Pons (tissue), 1 donor: ENCODE measurements at regions not wholly inside any gene's neighbourhood (a gene's known extent, or its start where the extent isn't known, plus 50 kb on each side); places are given as distances from the start of the nearest gene placed in this dataset.

Experiments used
- DNase-seq: peaks from one replicate; pipeline ENCODE4 v3.0.0-alpha.2; 2016; ENCODE audit warnings: low spot score

GRCh38 chr13:34810996-34811395 lies 131.1 kb upstream of the NBEA start:
- DNase-seq = no peak

GRCh38 chr13:34815526-34815925 lies 126.5 kb upstream of the NBEA start:
- DNase-seq = no peak

- DNase-seq = peak; percentile 24
These were observed 125.7 kb upstream of the NBEA start for GRCh38 chr13:34816245-34816884.

- DNase-seq = no peak
These were observed 125.0 kb upstream of the NBEA start for GRCh38 chr13:34816908-34817665.

- DNase-seq = no peak
These were observed 119.4 kb upstream of the NBEA start for GRCh38 chr13:34822650-34823049.

DNA sequence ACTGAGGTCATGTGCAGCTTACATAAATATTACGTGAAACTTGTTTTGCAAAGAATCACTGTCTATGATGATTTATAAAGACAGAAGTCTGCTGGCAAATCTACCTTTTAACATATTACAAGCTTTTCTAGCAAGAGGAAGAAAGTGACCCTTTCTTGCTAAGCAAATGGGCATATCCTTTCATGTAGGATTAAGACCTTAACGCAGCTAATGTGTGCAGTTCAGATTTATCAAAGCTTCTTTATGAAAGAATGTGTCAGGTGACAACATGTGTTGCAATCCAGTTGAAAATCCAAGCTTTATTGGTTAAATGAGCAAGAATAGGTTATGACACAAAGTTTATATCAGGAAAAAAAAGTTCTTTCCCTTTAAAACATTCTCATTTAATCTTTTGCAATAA lies 115.6 kb upstream of the NBEA start:
- no peak for DNase-seq

DNA sequence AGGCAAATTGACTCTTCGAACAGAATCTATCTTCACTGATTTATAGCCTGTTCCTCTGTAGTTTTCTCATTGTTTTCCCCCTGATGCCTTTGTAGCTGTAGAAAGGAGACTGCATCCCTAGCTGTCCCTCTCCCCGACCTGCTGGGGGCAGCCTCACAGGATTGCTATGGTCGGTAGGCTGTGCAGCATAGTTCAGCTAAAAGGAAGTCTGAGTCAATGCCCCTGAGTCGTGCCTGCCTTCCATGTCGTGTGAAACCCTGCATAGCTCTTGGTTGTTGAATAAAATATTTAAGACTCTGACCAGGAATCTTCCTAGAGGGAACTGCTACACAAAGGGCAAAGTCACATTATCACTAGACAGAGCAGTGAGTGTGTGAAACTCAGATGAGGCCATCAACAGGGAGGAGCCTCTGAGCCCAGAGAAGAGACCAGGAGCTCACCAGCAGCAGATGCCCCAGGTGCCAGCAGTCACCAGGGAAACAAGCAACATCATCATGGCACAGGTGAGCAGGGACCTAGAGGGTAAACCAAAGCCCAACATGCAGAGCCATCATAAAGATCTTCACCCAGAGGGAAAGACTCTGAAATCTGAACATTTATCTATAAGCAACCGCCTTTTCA lies 108.4 kb upstream of the NBEA start:
- DNase-seq = no peak

GRCh38 chr13:34842466-34842865 lies 99.6 kb upstream of the NBEA start:
- no peak for DNase-seq

GRCh38 chr13:34847766-34848165 lies 94.3 kb upstream of the NBEA start:
- no peak for DNase-seq

DNA sequence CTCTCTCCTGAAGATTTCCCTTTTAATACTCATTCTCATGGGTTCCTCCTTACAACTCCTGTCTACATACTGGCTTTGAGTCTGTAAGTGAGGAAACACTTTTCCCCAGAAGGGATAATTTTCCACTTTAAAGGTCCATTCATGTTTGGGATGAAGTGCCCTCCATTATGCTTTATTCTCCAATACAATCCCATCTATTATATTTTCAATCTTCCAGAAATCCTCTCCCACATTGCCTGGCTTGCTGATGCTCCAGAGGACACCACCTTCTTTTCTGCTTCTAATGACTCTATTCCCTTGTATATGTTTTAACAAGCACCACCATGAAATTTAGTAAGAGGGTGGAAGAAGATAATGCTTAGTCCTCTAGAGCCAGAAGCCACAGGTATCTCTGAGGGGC lies 92.7 kb upstream of the NBEA start:
- no peak for DNase-seq

GRCh38 chr13:34853161-34853560 lies 88.9 kb upstream of the NBEA start:
- DNase-seq = no peak

DNA sequence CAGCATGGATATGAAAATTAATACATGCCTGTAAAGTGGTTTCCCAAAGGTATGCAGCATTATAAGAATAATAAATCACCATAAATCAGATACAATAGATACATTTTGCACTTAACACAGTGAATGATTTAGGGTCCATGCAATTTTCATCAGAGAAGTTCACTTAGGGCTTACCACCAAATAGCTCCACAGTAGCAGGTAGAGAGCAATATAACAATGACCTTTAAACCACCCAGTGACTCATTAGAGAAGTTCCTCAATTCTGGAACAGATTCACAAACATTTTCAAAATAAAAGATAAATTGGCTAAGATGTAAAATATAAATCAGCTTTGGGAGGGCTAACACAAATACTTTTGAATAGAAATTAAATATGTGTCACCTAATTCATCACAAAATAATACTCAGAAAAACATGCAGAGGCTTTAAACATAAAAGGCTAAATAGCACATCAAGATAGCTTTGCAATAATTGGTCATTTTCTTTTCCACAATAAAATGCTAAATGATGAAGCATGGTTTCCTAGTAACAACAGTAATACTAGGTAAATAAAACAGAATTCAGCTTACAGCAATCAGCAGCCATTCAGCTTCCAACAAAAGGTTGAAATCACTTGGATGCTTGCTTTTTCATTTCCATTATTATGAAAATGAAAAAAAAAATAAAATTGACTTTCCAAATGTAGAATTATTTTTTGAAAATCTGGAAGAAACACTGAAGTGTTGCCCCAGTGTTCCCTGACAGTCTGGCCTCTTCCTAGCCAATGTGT lies 84.3 kb upstream of the NBEA start:
- DNase-seq = no peak

DNA sequence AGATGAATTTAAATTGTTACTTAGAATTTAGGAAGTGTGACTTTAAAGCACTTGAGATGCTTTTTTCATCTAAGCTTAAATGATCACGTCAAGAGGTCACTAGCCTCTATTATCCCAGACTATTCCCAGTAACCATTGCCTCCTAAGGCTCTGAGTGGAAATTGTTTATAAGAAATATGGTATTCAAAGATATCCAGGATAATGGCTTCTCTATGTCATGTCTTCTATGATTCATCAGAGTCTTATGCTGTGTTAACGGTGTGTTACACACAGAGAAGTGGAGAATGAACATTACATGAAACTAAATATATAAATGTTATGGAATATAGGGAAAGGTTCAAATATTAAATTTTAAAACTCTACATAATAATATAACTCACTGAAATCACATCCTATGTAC lies 79.8 kb upstream of the NBEA start:
- DNase-seq = no peak

GRCh38 chr13:34862716-34863115 lies 79.4 kb upstream of the NBEA start:
- no peak for DNase-seq

- DNase-seq = no peak
These were observed 78.5 kb upstream of the NBEA start for GRCh38 chr13:34863360-34864135.

- no peak for DNase-seq
These were observed 77.4 kb upstream of the NBEA start for GRCh38 chr13:34864671-34865070.

- no peak for DNase-seq
These were observed 74.5 kb upstream of the NBEA start for GRCh38 chr13:34867590-34867989.

GRCh38 chr13:34868733-34869132 lies 73.3 kb upstream of the NBEA start:
- no peak for DNase-seq

GRCh38 chr13:34869696-34870095 lies 72.4 kb upstream of the NBEA start:
- no peak for DNase-seq

DNA sequence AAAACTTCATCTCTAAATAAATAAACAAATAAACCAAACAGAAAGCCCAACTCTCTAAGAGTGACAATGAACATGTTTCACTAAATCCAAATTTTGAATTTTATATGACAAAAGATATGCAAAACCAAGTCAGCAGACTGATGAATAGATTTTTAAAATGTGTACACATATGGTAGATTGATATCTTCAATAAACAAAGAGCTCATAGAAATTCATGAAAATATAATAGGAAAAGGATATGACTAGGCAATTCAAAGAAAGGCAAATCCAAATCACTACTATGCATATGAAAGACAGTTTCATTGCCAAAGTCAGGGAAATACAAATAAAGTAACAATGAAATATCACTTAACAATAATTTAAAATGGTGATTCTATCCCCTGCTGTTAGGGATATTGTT lies 63.7 kb upstream of the NBEA start:
- no peak for DNase-seq

DNA sequence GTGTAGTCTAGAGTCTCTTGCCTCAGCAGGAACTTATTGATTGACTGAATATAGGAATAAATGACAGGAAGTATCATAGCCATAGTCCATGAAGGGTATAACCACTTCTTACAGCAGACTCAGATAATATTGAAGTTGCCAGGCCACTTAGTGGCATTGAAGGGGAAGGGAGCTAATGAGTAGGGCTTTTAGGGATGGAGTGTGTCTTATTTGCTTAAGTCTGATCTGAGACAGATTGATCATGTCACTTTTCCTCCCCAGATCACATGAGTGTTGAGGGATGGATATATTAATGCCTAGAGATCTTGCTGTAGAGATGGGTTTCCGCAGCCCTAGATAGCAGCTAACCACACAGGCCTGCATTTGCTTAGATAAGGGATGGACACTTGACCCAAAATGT lies 62.2 kb upstream of the NBEA start:
- no peak for DNase-seq

- no peak for DNase-seq
These were observed 60.6 kb upstream of the NBEA start for GRCh38 chr13:34881494-34881893.
